Coronary artery (tissue), 2 donors: ENCODE measurements at regions not wholly inside any gene's neighbourhood (a gene's known extent, or its start where the extent isn't known, plus 50 kb on each side); places are given as distances from the start of the nearest gene placed in this dataset.

Experiments used
- DNase-seq: peaks from one replicate; pipeline ENCODE4 v3.0.0-alpha.2; 2017; ENCODE audit warnings: low spot score
- H3K27ac ChIP-seq, 2 donors: fragments of 200-600 bp; sonication (generic); one replicate each; pipeline ENCODE4 v1.5.1; 2016 to 2019
- H3K4me3 ChIP-seq: fragments of 200-600 bp; sonication (generic); 2 replicates; pipeline ENCODE4 v1.5.1; 2016; ENCODE audit warnings: mild to moderate bottlenecking, moderate library complexity
- CTCF ChIP-seq: fragments of 200-600 bp; sonication (generic); IDR thresholded peaks from one replicate; pipeline ENCODE4 v1.5.1; 2019; ENCODE audit warnings: antibody characterized with exemption

GRCh38 chr11:127424661-127425060, 424.1 kb upstream of the KIRREL3 start:
- H3K27ac ChIP-seq, result no peak overlapping the region
- no peak for DNase-seq
- no peak for TF ChIP-seq CTCF
- H3K4me3 ChIP-seq, result no peak overlapping the region

GRCh38 chr11:127420139-127420538, 419.6 kb upstream of the KIRREL3 start:
- Histone ChIP-seq H3K27ac (no peak overlapping the region), H3K4me3 (no peak overlapping the region)
- DNase-seq, result no peak
- TF ChIP-seq CTCF, result no peak

- no peak overlapping the region for H3K27ac ChIP-seq
- TF ChIP-seq CTCF, result no peak
- DNase-seq, result no peak
- H3K4me3 ChIP-seq, result no peak overlapping the region
Measured at GRCh38 chr11:127412722-127413380, 412.3 kb upstream of the KIRREL3 start.

GRCh38 chr11:127412234-127412633, 411.7 kb upstream of the KIRREL3 start:
- Histone ChIP-seq H3K27ac (no peak overlapping the region), H3K4me3 (no peak overlapping the region)
- no peak for TF ChIP-seq CTCF
- no peak for DNase-seq

DNA sequence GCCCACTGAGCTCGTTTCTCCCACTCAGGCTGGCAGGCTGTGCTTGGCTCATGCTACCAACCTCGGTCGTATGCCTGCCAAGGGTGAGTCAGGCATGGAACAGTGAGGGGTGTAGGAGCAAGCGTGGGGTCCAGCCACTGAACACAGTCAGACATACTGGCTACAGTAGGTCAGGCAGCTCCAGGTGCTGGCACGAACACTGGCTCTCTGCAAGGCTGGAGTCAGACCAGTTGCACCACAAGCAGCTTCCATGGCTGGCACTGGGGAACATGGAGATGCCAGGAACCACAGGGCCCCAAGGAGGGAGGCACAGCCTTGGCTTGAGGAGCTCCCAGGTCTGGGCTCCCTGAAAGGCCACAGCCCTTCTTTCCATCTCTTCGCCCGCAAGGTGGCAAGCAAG, 410.7 kb upstream of the KIRREL3 start:
- DNase-seq, result no peak
- TF ChIP-seq CTCF, result no peak
- no peak overlapping the region for H3K4me3 ChIP-seq
- H3K27ac ChIP-seq, result no peak overlapping the region

DNA sequence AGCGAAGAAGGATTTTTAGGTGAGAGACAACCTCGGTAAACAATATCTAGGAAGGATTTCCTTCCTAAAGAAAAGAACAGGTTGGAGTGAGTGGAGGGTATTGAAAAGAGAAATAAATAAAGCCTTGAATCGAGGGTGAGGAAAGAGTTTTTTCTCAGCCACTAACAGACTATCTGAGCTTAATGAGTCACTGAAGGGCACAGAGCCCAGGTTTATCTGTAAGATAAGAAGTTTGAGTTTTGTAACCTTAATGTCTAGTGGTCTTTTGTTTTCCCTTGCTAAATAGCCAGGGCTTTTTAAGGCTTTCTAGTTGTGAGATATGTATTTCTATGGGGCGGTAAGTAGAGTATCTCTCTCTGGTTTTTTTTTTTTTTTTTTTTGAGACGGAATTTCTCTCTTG, 394.5 kb upstream of the KIRREL3 start:
- Histone ChIP-seq H3K27ac (no peak overlapping the region), H3K4me3 (no peak overlapping the region)
- no peak for TF ChIP-seq CTCF
- DNase-seq, result no peak

DNA sequence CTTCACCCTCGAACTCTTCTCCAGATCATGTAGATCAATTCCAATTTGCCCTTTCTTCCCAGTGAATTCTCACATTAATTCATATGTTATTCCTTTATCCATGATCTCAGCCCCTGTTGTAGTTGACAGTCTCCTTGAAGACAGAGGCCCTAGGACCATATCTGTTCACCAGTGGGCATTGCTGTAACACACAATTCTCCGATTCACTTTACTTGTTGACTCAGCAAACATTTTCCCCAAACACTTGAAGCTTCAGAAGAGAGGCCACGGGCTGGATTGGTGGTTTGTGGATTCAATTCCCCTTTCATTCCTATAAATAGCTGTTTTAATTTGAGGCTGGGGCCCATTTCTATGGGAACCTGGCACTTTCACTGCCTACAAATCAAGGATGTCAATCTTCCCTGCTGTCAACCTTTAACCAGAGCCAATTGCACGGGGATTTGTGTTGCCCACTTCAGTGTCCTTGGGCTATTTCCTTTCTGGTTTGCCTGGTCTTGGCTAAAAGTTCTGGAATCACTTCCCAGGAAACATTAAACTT, 393.0 kb upstream of the KIRREL3 start:
- Histone ChIP-seq H3K27ac (no peak overlapping the region), H3K4me3 (no peak overlapping the region)
- DNase-seq, result no peak
- TF ChIP-seq CTCF, result no peak
